ENCODE measurements at regions not wholly inside any gene's neighbourhood (a gene's known extent, or its start where the extent isn't known, plus 50 kb on each side); places are given as distances from the start of the nearest gene placed in this dataset.

- TF ChIP-seq, protein P1, sequence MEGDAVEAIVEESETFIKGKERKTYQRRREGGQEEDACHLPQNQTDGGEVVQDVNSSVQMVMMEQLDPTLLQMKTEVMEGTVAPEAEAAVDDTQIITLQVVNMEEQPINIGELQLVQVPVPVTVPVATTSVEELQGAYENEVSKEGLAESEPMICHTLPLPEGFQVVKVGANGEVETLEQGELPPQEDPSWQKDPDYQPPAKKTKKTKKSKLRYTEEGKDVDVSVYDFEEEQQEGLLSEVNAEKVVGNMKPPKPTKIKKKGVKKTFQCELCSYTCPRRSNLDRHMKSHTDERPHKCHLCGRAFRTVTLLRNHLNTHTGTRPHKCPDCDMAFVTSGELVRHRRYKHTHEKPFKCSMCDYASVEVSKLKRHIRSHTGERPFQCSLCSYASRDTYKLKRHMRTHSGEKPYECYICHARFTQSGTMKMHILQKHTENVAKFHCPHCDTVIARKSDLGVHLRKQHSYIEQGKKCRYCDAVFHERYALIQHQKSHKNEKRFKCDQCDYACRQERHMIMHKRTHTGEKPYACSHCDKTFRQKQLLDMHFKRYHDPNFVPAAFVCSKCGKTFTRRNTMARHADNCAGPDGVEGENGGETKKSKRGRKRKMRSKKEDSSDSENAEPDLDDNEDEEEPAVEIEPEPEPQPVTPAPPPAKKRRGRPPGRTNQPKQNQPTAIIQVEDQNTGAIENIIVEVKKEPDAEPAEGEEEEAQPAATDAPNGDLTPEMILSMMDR (conservative IDR thresholded peaks at IDR 0.05; ENCODE audit: low read depth, low read length), result no peak
- no peak overlapping the region for H3K4me3 ChIP-seq (ENCODE audit: low read depth, low read length)
- no peak for DNase-seq (ENCODE audit: low read depth)
These were observed 95.2 kb downstream of the LITAF start for GRCh38 chr16:11491524-11491923.

- no peak overlapping the region for H3K4me3 ChIP-seq (ENCODE audit: low read depth, low read length)
- no peak for DNase-seq (ENCODE audit: low read depth)
- TF ChIP-seq, protein P1 (conservative IDR thresholded peaks at IDR 0.05; ENCODE audit: low read depth, low read length), result no peak
These were observed 93.8 kb downstream of the LITAF start for GRCh38 chr16:11492808-11493530.

- TF ChIP-seq, protein P1 (conservative IDR thresholded peaks at IDR 0.05; ENCODE audit: low read depth, low read length), result no peak
- no peak for DNase-seq (ENCODE audit: low read depth)
- H3K4me3 ChIP-seq (ENCODE audit: low read depth, low read length), result no peak overlapping the region
These were observed 93.2 kb downstream of the LITAF start for GRCh38 chr16:11493531-11493929.

DNA sequence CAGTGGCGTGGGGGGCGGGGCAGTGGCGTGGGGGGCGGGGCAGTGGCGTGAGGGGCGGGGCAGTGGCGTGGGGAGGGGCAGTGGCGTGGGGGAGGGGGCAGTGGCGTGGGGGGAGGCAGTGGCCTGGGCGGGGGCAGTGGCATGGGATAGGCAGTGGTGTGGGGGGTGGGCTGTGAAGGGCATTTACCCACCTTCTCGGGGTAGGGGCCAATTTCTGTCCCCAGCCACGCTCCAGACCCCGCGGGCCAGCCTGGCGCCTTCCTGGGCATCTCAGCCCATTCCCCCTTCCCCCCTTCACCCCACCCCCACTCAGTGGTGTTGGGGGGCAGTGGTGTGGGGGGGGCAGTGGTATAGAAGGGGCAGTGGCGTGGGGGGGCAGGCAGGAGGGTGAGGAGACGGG lies 92.7 kb downstream of the LITAF start:
- DNase-seq (ENCODE audit: low read depth), result no peak
- H3K4me3 ChIP-seq (ENCODE audit: low read depth, low read length), result no peak overlapping the region
- TF ChIP-seq, protein P1 (conservative IDR thresholded peaks at IDR 0.05; ENCODE audit: low read depth, low read length), result no peak

- DNase-seq (ENCODE audit: low read depth), result no peak
- TF ChIP-seq, protein P1 (conservative IDR thresholded peaks at IDR 0.05; ENCODE audit: low read depth, low read length), result no peak
- no peak overlapping the region for H3K4me3 ChIP-seq (ENCODE audit: low read depth, low read length)
These were observed 92.3 kb downstream of the LITAF start for GRCh38 chr16:11494433-11494832.

- TF ChIP-seq, protein P1 (conservative IDR thresholded peaks at IDR 0.05; ENCODE audit: low read depth, low read length), result no peak
- no peak for DNase-seq (ENCODE audit: low read depth)
- no peak overlapping the region for H3K4me3 ChIP-seq (ENCODE audit: low read depth, low read length)
These were observed 91.7 kb downstream of the LITAF start for GRCh38 chr16:11495066-11495407.

Measured in choroid plexus epithelial cell (primary cell).